Lower leg skin (tissue), 3 donors: ENCODE measurements at regions not wholly inside any gene's neighbourhood (a gene's known extent, or its start where the extent isn't known, plus 50 kb on each side); places are given as distances from the start of the nearest gene placed in this dataset.

Experiments
- CTCF ChIP-seq, 3 donors: fragments of 450-650 bp; IDR thresholded peaks; one replicate each; pipeline ENCODE4 v1.5.1; 2016; ENCODE audit warnings: antibody characterized with exemption in 3 of 3, mild to moderate bottlenecking in 3 of 3, moderate library complexity in 2 of 3
- POLR2A ChIP-seq, 2 donors: fragments of 450-650 bp; IDR thresholded peaks; one replicate each; pipeline ENCODE4 v1.6.1; 2016 to 2017; ENCODE audit warnings: antibody characterized with exemption in 2 of 2, mild to moderate bottlenecking in 1 of 2, moderate library complexity in 1 of 2

GRCh38 chr4:100898844-100899243 is 381.0 kb upstream of the EMCN start:
- TF ChIP-seq CTCF (IDR thresholded peaks at IDR 0.05) (no peak), POLR2A (IDR thresholded peaks at IDR 0.05) (no peak)
